ENCODE measurements at regions not wholly inside any gene's neighbourhood (a gene's known extent, or its start where the extent isn't known, plus 50 kb on each side); places are given as distances from the start of the nearest gene placed in this dataset.
"Not testable (repeated sequence)": the region's sequence is repeated elsewhere in the genome, so short reads cannot be mapped to it uniquely, and the experiment has no call there.

GRCh38 chr5:21521157-21521556 lies 1332.0 kb downstream of the CDH12 start:
- TF ChIP-seq, protein P1, sequence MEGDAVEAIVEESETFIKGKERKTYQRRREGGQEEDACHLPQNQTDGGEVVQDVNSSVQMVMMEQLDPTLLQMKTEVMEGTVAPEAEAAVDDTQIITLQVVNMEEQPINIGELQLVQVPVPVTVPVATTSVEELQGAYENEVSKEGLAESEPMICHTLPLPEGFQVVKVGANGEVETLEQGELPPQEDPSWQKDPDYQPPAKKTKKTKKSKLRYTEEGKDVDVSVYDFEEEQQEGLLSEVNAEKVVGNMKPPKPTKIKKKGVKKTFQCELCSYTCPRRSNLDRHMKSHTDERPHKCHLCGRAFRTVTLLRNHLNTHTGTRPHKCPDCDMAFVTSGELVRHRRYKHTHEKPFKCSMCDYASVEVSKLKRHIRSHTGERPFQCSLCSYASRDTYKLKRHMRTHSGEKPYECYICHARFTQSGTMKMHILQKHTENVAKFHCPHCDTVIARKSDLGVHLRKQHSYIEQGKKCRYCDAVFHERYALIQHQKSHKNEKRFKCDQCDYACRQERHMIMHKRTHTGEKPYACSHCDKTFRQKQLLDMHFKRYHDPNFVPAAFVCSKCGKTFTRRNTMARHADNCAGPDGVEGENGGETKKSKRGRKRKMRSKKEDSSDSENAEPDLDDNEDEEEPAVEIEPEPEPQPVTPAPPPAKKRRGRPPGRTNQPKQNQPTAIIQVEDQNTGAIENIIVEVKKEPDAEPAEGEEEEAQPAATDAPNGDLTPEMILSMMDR (IDR thresholded peaks at IDR 0.05; ENCODE audit: insufficient read depth, low read length) = not testable (repeated sequence)
- TF ChIP-seq POLR2AphosphoS5 (IDR thresholded peaks at IDR 0.05; ENCODE audit: low read depth) = not testable (repeated sequence)
